B cell (primary cell): ENCODE measurements at regions not wholly inside any gene's neighbourhood (a gene's known extent, or its start where the extent isn't known, plus 50 kb on each side); places are given as distances from the start of the nearest gene placed in this dataset.

Source experiments
- ATAC-seq: fragments of 200-7000 bp; cut with Tn5 transposase; one replicate; pipeline ENCODE4 v1.10.0; 2021; ENCODE audit warnings: low read depth, mild to moderate bottlenecking, moderate number of reproducible peaks, moderate library complexity
- CTCF ChIA-PET: fragments of 350-600 bp; sonication (Branson Sonifier 250); formaldehyde crosslinking; loops from one replicate; lab custom pipeline; 2021; ENCODE audit warnings: antibody characterized with exemption, inconsistent platforms; lab: Charles Lee
- POLR2A ChIA-PET: fragments of 350-600 bp; sonication (Branson Sonifier 250); formaldehyde crosslinking; loops from one replicate; lab custom pipeline; 2021; ENCODE audit warnings: antibody characterized with exemption; lab: Charles Lee
- DNase-seq: peaks from one replicate; pipeline ENCODE4 v3.0.0; 2013
- H2AFZ ChIP-seq: 2 replicates; pipeline ENCODE4 v1.6.1; 2012; ENCODE audit warnings: mild to moderate bottlenecking, low read depth, low read length; ENCODE audit not compliant: insufficient read depth, poor library complexity, severe bottlenecking
- H3K27ac ChIP-seq, 2 donors: 1 replicate in 1 of 2; 2 replicates in 1 of 2; pipeline ENCODE4 v1.5.1; 2012 to 2013; ENCODE audit warnings: low read length in 2 of 2, mild to moderate bottlenecking in 2 of 2, moderate library complexity in 1 of 2
- H3K27me3 ChIP-seq, 4 experiments: fragments of 200-600 bp in 1 of 4; sonication (generic) in 1 of 4; replicated peaks in 1 of 4; 1 replicate in 2 of 4; 2 replicates in 2 of 4; pipeline versions ENCODE4 v1.6.1 to v1.7.0; 2013 to 2016; ENCODE audit warnings: low read length in 3 of 4, mild to moderate bottlenecking in 2 of 4, mixed read lengths in 1 of 4, moderate library complexity in 1 of 4; ENCODE audit not compliant: insufficient read depth in 4 of 4, control insufficient read depth in 3 of 4; ENCODE audit errors: control extremely low read depth in 1 of 4
- H3K36me3 ChIP-seq, 2 experiments: replicated peaks in 1 of 2; 1 replicate in 1 of 2; 2 replicates in 1 of 2; pipeline versions ENCODE4 v1.6.1 to v1.7.1; 2013; ENCODE audit warnings: low read length in 1 of 2; ENCODE audit not compliant: insufficient read depth in 2 of 2, control insufficient read depth in 1 of 2; ENCODE audit errors: control extremely low read depth in 1 of 2, extremely low read depth in 1 of 2
- H3K4me1 ChIP-seq, 2 donors: fragments of 200-600 bp in 1 of 2; sonication (generic) in 1 of 2; 1 replicate in 1 of 2; 2 replicates in 1 of 2; pipeline versions ENCODE4 v1.5.1 to v1.6.1; 2013 to 2017; ENCODE audit warnings: low read length in 2 of 2; ENCODE audit not compliant: control insufficient read depth in 2 of 2, insufficient read depth in 2 of 2
- H3K4me2 ChIP-seq: replicated peaks from 2 replicates; pipeline ENCODE3; 2012; ENCODE audit warnings: mild to moderate bottlenecking, low read depth, low read length; ENCODE audit not compliant: poor library complexity, severe bottlenecking
- H3K4me3 ChIP-seq, 5 experiments: fragments of 200-600 bp in 1 of 5; sonication (generic) in 1 of 5; 1 replicate in 3 of 5; 2 replicates in 2 of 5; pipeline versions ENCODE4 v1.5.1 to v1.7.0; 2011 to 2016; ENCODE audit warnings: low read length in 4 of 5, mild to moderate bottlenecking in 4 of 5, low read depth in 2 of 5, control low read depth in 1 of 5, moderate library complexity in 1 of 5; ENCODE audit not compliant: insufficient read depth in 1 of 5; ENCODE audit errors: control extremely low read depth in 1 of 5, extremely low read depth in 1 of 5
- H3K79me2 ChIP-seq: fragments of 200-600 bp; sonication (generic); one replicate; pipeline ENCODE4 v1.6.0; 2016; ENCODE audit warnings: low read length; ENCODE audit not compliant: control insufficient read depth, insufficient read depth
- H3K9ac ChIP-seq: fragments of 200-600 bp; sonication (generic); 2 replicates; pipeline ENCODE4 v1.6.1; 2017; ENCODE audit warnings: mild to moderate bottlenecking, low read length, moderate library complexity
- H3K9me3 ChIP-seq, 3 donors: one replicate each; pipeline versions ENCODE4 v1.6.1 to v1.7.1; 2013; ENCODE audit warnings: low read length in 2 of 3; ENCODE audit not compliant: control insufficient read depth in 2 of 3, insufficient read depth in 1 of 3; ENCODE audit errors: control extremely low read depth in 1 of 3
- H4K20me1 ChIP-seq: 2 replicates; pipeline ENCODE4 v1.6.0; 2012; ENCODE audit warnings: mild to moderate bottlenecking, low read length; ENCODE audit not compliant: insufficient read depth, control insufficient read depth, poor library complexity, severe bottlenecking
- H3K27ac Mint-ChIP-seq: one replicate; pipeline ENCODE4 v1.8.0; 2021; ENCODE audit warnings: mixed read lengths
- H3K27me3 Mint-ChIP-seq: one replicate; pipeline ENCODE4 v1.8.0; 2021; ENCODE audit warnings: mixed read lengths
- H3K4me1 Mint-ChIP-seq: one replicate; pipeline ENCODE4 v1.8.0; 2021; ENCODE audit warnings: mixed read lengths
- H3K4me3 Mint-ChIP-seq: one replicate; pipeline ENCODE4 v1.8.0; 2021; ENCODE audit warnings: mixed read lengths
- H3K9me3 Mint-ChIP-seq: one replicate; pipeline ENCODE4 v1.8.0; 2022; ENCODE audit warnings: mixed read lengths; ENCODE audit not compliant: insufficient read depth
- CTCF ChIP-seq: fragments of 200-600 bp; IDR thresholded peaks from one replicate; pipeline ENCODE4 v1.8.0; 2022; ENCODE audit warnings: antibody characterized with exemption, mild to moderate bottlenecking
- EZH2 ChIP-seq: IDR thresholded peaks from 2 replicates; pipeline ENCODE4 v1.6.1; 2012; ENCODE audit warnings: borderline replicate concordance, low read depth, mild to moderate bottlenecking, moderate library complexity, low read length; ENCODE audit not compliant: insufficient read depth, poor library complexity, severe bottlenecking
- WGBS: methylation state at CpG from one replicate; pipeline ENCODE4 v1.1.5; 2013; ENCODE audit warnings: missing lambda C conversion rate; ENCODE audit not compliant: insufficient coverage; 5-methylcytosine and 5-hydroxymethylcytosine counted together
- intact Hi-C: fragments of 100-400 bp; cut with micrococcal nuclease; formaldehyde crosslinking; loops from one replicate; pipeline ENCODE4 v1.10.0; 2022

DNA sequence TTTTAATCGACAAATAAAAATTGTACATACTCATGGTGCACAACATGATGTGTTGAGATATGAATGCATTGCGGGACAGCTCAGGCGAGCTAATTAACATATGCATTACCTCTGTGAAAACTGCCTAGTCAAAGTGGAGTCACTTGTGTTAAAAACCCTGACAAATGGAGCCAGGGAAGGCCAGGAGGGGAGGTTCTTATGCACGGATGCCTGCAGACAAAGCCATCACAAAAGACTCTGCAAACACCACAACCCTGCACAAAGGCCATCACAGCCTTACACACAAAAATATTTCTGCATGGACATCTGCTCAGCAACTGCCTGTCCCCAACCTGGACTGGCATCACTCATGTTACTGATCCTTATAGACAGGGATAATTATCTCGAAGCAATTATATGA is 204.4 kb upstream of the AJAP1 start:
- no peaks in the 10 kb centered on the region for H4K20me1 ChIP-seq
- H3K9me3 Mint-ChIP-seq: no peaks in the 10 kb centered on the region
- H3K9me3 ChIP-seq: peaks cover 0 to 6% (median 0%) of the 10 kb centered on the region in 3 donors
- H2AFZ ChIP-seq: no peak overlapping the region
- no peak overlapping the region for H3K4me2 ChIP-seq
- H3K27me3 Mint-ChIP-seq: peaks cover 29% of the 10 kb centered on the region
- ChIA-PET CTCF (no interaction called here), POLR2A (no interaction called here)
- WGBS: 20% methylated on average over 1 of the region's 5 CpGs
- TF ChIP-seq EZH2 (no peak), CTCF (no peak)
- no peaks in the 10 kb centered on the region for H3K4me1 ChIP-seq
- no peak overlapping the region for H3K4me3 ChIP-seq
- H3K27ac Mint-ChIP-seq: no peak overlapping the region
- no peaks in the 10 kb centered on the region for H3K4me1 Mint-ChIP-seq
- intact Hi-C loops: no loop called here
- H3K27ac ChIP-seq: no peak overlapping the region
- no peak for DNase-seq
- no peak overlapping the region for H3K9ac ChIP-seq
- H3K79me2 ChIP-seq: no peaks in the 10 kb centered on the region
- H3K36me3 ChIP-seq: no peaks in the 10 kb centered on the region
- H3K4me3 Mint-ChIP-seq: no peak overlapping the region
- ATAC-seq: no peak
- H3K27me3 ChIP-seq: no peaks in the 10 kb centered on the region

GRCh38 chr1:4452701-4453100 is 201.7 kb upstream of the AJAP1 start:
- no peaks in the 10 kb centered on the region for H3K79me2 ChIP-seq
- WGBS: no CpG with 5 or more reads among the region's 1 CpG
- H4K20me1 ChIP-seq: no peaks in the 10 kb centered on the region
- H3K4me3 ChIP-seq: no peak overlapping the region
- DNase-seq (no peak), ATAC-seq (no peak)
- intact Hi-C loops: no loop called here
- no peaks in the 10 kb centered on the region for H3K4me1 Mint-ChIP-seq
- H3K36me3 ChIP-seq: no peaks in the 10 kb centered on the region
- peaks cover 0 to 12% (median 0%) of the 10 kb centered on the region in 3 donors for H3K9me3 ChIP-seq
- ChIA-PET CTCF (no interaction called here), POLR2A (no interaction called here)
- H3K9me3 Mint-ChIP-seq: peaks cover 6% of the 10 kb centered on the region
- H3K9ac ChIP-seq: no peak overlapping the region
- H3K4me1 ChIP-seq: no peaks in the 10 kb centered on the region
- H3K27ac Mint-ChIP-seq: no peak overlapping the region
- no peaks in the 10 kb centered on the region for H3K27me3 ChIP-seq
- no peak overlapping the region for H3K4me3 Mint-ChIP-seq
- no peak overlapping the region for H3K27ac ChIP-seq
- H3K4me2 ChIP-seq: no peak overlapping the region
- no peak for TF ChIP-seq CTCF
- no peak for TF ChIP-seq EZH2
- H2AFZ ChIP-seq: no peak overlapping the region
- H3K27me3 Mint-ChIP-seq: peaks cover 14% of the 10 kb centered on the region
